COLO668 (cell line): ENCODE measurements at regions not wholly inside any gene's neighbourhood (a gene's known extent, or its start where the extent isn't known, plus 50 kb on each side); places are given as distances from the start of the nearest gene placed in this dataset.

ENCODE experiments used
- DNase-seq: peaks from one replicate; lab custom pipeline; 2025; ENCODE audit not compliant: unreplicated experiment; lab: John Stamatoyannopoulos, UW

GRCh38 chr9:1946526-1947283 lies 68.4 kb upstream of the SMARCA2 start:
- DNase-seq = no peak

GRCh38 chr9:1947438-1947837 lies 67.7 kb upstream of the SMARCA2 start:
- DNase-seq = no peak

GRCh38 chr9:1948541-1948940 lies 66.6 kb upstream of the SMARCA2 start:
- DNase-seq = no peak

GRCh38 chr9:1951446-1951845 lies 63.7 kb upstream of the SMARCA2 start:
- DNase-seq = no peak

- DNase-seq = no peak
These were observed 63.1 kb upstream of the SMARCA2 start for GRCh38 chr9:1952001-1952400.

GRCh38 chr9:1954238-1954637 lies 60.9 kb upstream of the SMARCA2 start:
- no peak for DNase-seq

- DNase-seq = no peak
These were observed 58.2 kb upstream of the SMARCA2 start for GRCh38 chr9:1956958-1957357.

GRCh38 chr9:1957856-1958255 lies 57.3 kb upstream of the SMARCA2 start:
- no peak for DNase-seq

- DNase-seq = no peak
These were observed 55.8 kb upstream of the SMARCA2 start for GRCh38 chr9:1959371-1959770.

GRCh38 chr9:1960342-1961042 lies 54.7 kb upstream of the SMARCA2 start:
- no peak for DNase-seq

- no peak for DNase-seq
These were observed 53.0 kb upstream of the SMARCA2 start for GRCh38 chr9:1962122-1962521.

- no peak for DNase-seq
These were observed 52.5 kb upstream of the SMARCA2 start for GRCh38 chr9:1962588-1963106.

GRCh38 chr9:1964093-1964492 lies 51.1 kb upstream of the SMARCA2 start:
- no peak for DNase-seq
